H1 (cell line): ENCODE measurements at regions not wholly inside any gene's neighbourhood (a gene's known extent, or its start where the extent isn't known, plus 50 kb on each side); places are given as distances from the start of the nearest gene placed in this dataset.

ENCODE experiments used
- CTCF ChIA-PET: fragments of 300-600 bp; sonication (Branson Sonifier 250); formaldehyde crosslinking; loops from one replicate; lab custom pipeline; 2021; ENCODE audit not compliant: partially characterized antibody; lab: Charles Lee
- POLR2A ChIA-PET: fragments of 300-600 bp; sonication (Branson Sonifier 250); formaldehyde crosslinking; loops from one replicate; lab custom pipeline; 2021; ENCODE audit warnings: inconsistent platforms; ENCODE audit not compliant: partially characterized antibody; lab: Charles Lee
- DNase-seq, 2 experiments: peaks; one replicate each; pipeline versions ENCODE4 v3.0.0 to v3.0.0-alpha.2; 2010 to 2022; ENCODE audit warnings: low spot score in 2 of 2, low read depth in 1 of 2, mixed read lengths in 1 of 2
- FAIRE-seq: peaks from 2 replicates; lab custom pipeline; 2011; peaks lifted over from hg19 to GRCh38; lab: Jason Lieb, UNC
- H2AFZ ChIP-seq: 2 replicates; pipeline ENCODE4 v1.8.1; 2012; ENCODE audit warnings: low read length, inconsistent platforms
- H2AK5ac ChIP-seq: 2 replicates; pipeline ENCODE4 v1.6.1; 2013; ENCODE audit warnings: low read depth, low read length
- H2BK120ac ChIP-seq: replicated peaks from 2 replicates; pipeline ENCODE3; 2013; ENCODE audit warnings: low read depth, low read length, inconsistent platforms
- H2BK12ac ChIP-seq: 2 replicates; pipeline ENCODE4 v1.6.1; 2013; ENCODE audit warnings: low read depth, low read length
- H2BK15ac ChIP-seq: 2 replicates; pipeline ENCODE4 v1.6.1; 2013; ENCODE audit warnings: low read length
- H2BK20ac ChIP-seq: 2 replicates; pipeline ENCODE4 v1.6.1; 2013; ENCODE audit warnings: low read length
- H2BK5ac ChIP-seq: 2 replicates; pipeline ENCODE4 v1.6.1; 2013; ENCODE audit warnings: low read depth, low read length
- H3K14ac ChIP-seq: 2 replicates; pipeline ENCODE4 v1.6.1; 2013; ENCODE audit warnings: inconsistent platforms; ENCODE audit not compliant: insufficient read length
- H3K18ac ChIP-seq: 2 replicates; pipeline ENCODE4 v1.6.1; 2013; ENCODE audit warnings: low read length; ENCODE audit errors: extremely low read depth
- H3K23ac ChIP-seq: 2 replicates; pipeline ENCODE4 v1.6.1; 2013; ENCODE audit warnings: inconsistent platforms; ENCODE audit not compliant: insufficient read length
- H3K23me2 ChIP-seq: 2 replicates; pipeline ENCODE4 v1.6.1; 2013; ENCODE audit warnings: low read depth, low read length
- H3K27ac ChIP-seq: 2 replicates; pipeline ENCODE4 v1.6.1; 2011; ENCODE audit warnings: low read depth, low read length, inconsistent platforms
- H3K27me3 ChIP-seq, 4 experiments: replicated peaks in 1 of 4; 1 replicate in 1 of 4; 2 replicates in 3 of 4; pipeline versions ENCODE4 v1.6.1 to v1.8.1; 2011 to 2013; ENCODE audit warnings: low read length in 3 of 4, mild to moderate bottlenecking in 3 of 4, inconsistent platforms in 2 of 4, mixed read lengths in 2 of 4, moderate library complexity in 1 of 4; ENCODE audit not compliant: control insufficient read depth in 3 of 4, insufficient read depth in 3 of 4; ENCODE audit errors: extremely low read depth in 1 of 4
- H3K36me3 ChIP-seq, 4 experiments: 2 replicates each; pipeline versions ENCODE4 v1.6.1 to v1.8.1; 2011 to 2013; ENCODE audit warnings: mild to moderate bottlenecking in 4 of 4, low read length in 3 of 4, moderate library complexity in 2 of 4, control low read depth in 1 of 4, inconsistent platforms in 1 of 4; ENCODE audit not compliant: insufficient read depth in 4 of 4, control insufficient read depth in 2 of 4
- H3K4ac ChIP-seq: replicated peaks from 2 replicates; pipeline ENCODE3; 2013; ENCODE audit warnings: low read length, low read depth, mixed read lengths, inconsistent platforms; ENCODE audit not compliant: insufficient read length
- H3K4me1 ChIP-seq, 4 experiments: replicated peaks in 1 of 4; 1 replicate in 1 of 4; 2 replicates in 3 of 4; pipeline versions ENCODE4 v1.6.1 to v1.8.1; 2011 to 2013; ENCODE audit warnings: low read length in 3 of 4, inconsistent platforms in 2 of 4, mixed read lengths in 1 of 4; ENCODE audit not compliant: insufficient read depth in 4 of 4, control insufficient read depth in 3 of 4
- H3K4me2 ChIP-seq, 2 experiments: 2 replicates each; pipeline versions ENCODE4 v1.6.1 to v1.8.1; 2011 to 2013; ENCODE audit warnings: low read depth in 2 of 2, low read length in 2 of 2, control low read depth in 1 of 2, inconsistent platforms in 1 of 2, mild to moderate bottlenecking in 1 of 2; ENCODE audit not compliant: insufficient read depth in 1 of 2
- H3K4me3 ChIP-seq, 4 experiments: fragments of 200-600, 300-600 bp in 1 of 4; sonication (generic), shearing (Covaris generic), sonication (Bioruptor Twin) in 1 of 4; 2 replicates each; pipeline versions ENCODE4 v1.5.1 to v1.8.1; 2011 to 2016; ENCODE audit warnings: low read length in 4 of 4, low read depth in 3 of 4, control low read depth in 2 of 4, inconsistent platforms in 2 of 4, mild to moderate bottlenecking in 2 of 4, mixed read lengths in 1 of 4, moderate library complexity in 1 of 4; ENCODE audit not compliant: insufficient read depth in 2 of 4; ENCODE audit errors: extremely low read depth in 1 of 4
- H3K56ac ChIP-seq: replicated peaks from 2 replicates; pipeline ENCODE3; 2013; ENCODE audit warnings: low read depth, mild to moderate bottlenecking, mixed read lengths, low read length, inconsistent platforms; ENCODE audit not compliant: insufficient read length
- H3K79me1 ChIP-seq: 2 replicates; pipeline ENCODE4 v1.6.1; 2013; ENCODE audit warnings: low read depth, low read length, control low read depth
- H3K79me2 ChIP-seq, 2 experiments: 2 replicates each; pipeline versions ENCODE4 v1.6.1 to v1.8.1; 2012 to 2013; ENCODE audit warnings: low read length in 2 of 2, mild to moderate bottlenecking in 2 of 2, inconsistent platforms in 1 of 2; ENCODE audit not compliant: insufficient read depth in 2 of 2, control insufficient read depth in 1 of 2
- H3K9ac ChIP-seq, 4 experiments: replicated peaks in 1 of 4; 1 replicate in 1 of 4; 2 replicates in 3 of 4; pipeline versions ENCODE4 v1.6.1 to v1.8.1; 2011 to 2013; ENCODE audit warnings: low read depth in 3 of 4, low read length in 3 of 4, control low read depth in 2 of 4, mild to moderate bottlenecking in 2 of 4, moderate library complexity in 2 of 4, inconsistent platforms in 1 of 4; ENCODE audit errors: extremely low read depth in 1 of 4
- H3K9me3 ChIP-seq, 2 experiments: 2 replicates each; pipeline versions ENCODE4 v1.6.1 to v1.8.1; 2012 to 2013; ENCODE audit warnings: mild to moderate bottlenecking in 2 of 2, moderate library complexity in 2 of 2, control low read depth in 1 of 2, inconsistent platforms in 1 of 2, low read depth in 1 of 2, low read length in 1 of 2, mixed read lengths in 1 of 2; ENCODE audit not compliant: insufficient read depth in 2 of 2
- H4K20me1 ChIP-seq, 2 experiments: replicated peaks in 1 of 2; 2 replicates each; pipeline versions ENCODE3 to v1.8.1; 2011 to 2013; ENCODE audit warnings: inconsistent platforms in 2 of 2, low read length in 2 of 2, mild to moderate bottlenecking in 1 of 2; ENCODE audit not compliant: insufficient read depth in 2 of 2, control insufficient read depth in 1 of 2
- H4K5ac ChIP-seq: 2 replicates; pipeline ENCODE4 v1.6.1; 2013; ENCODE audit warnings: low read length, low read depth, mixed read lengths, inconsistent platforms; ENCODE audit not compliant: insufficient read length
- H4K8ac ChIP-seq: 2 replicates; pipeline ENCODE4 v1.8.0; 2013; ENCODE audit warnings: mild to moderate bottlenecking, moderate library complexity, low read length, inconsistent platforms; ENCODE audit not compliant: insufficient read depth; ENCODE audit errors: extremely low read depth
- H4K91ac ChIP-seq: replicated peaks from 2 replicates; pipeline ENCODE3; 2013; ENCODE audit warnings: low read length, mixed read lengths, inconsistent platforms; ENCODE audit not compliant: insufficient read length
- ATF2 ChIP-seq: IDR thresholded peaks from 2 replicates; pipeline ENCODE4 v1.6.1; 2012; ENCODE audit warnings: low read length, inconsistent platforms
- CEBPB ChIP-seq: IDR thresholded peaks from 2 replicates; pipeline ENCODE4 v1.6.1; 2012; ENCODE audit warnings: low read depth, low read length
- GABPA ChIP-seq: IDR thresholded peaks from 2 replicates; pipeline ENCODE4 v1.6.1; 2011; ENCODE audit warnings: mild to moderate bottlenecking, low read length, moderate library complexity, borderline replicate concordance; ENCODE audit not compliant: insufficient read depth
- KDM5A ChIP-seq: fragments of 200-600 bp; IDR thresholded peaks from 2 replicates; pipeline ENCODE4 v1.7.1; 2012; ENCODE audit warnings: mild to moderate bottlenecking, low read length, inconsistent platforms, mixed read lengths
- MAX ChIP-seq: IDR thresholded peaks from 2 replicates; pipeline ENCODE4 v1.6.1; 2012; ENCODE audit warnings: inconsistent platforms
- POLR2A ChIP-seq, 2 experiments: IDR thresholded peaks; 1 replicate in 1 of 2; 2 replicates in 1 of 2; pipeline ENCODE4 v1.6.1; 2011; ENCODE audit warnings: low read depth in 2 of 2, low read length in 2 of 2, mild to moderate bottlenecking in 2 of 2; ENCODE audit errors: control extremely low read depth in 1 of 2
- SIN3A ChIP-seq, 2 experiments: IDR thresholded peaks in 1 of 2; conservative IDR thresholded peaks in 1 of 2; 2 replicates each; pipeline ENCODE4 v1.6.1; 2011 to 2012; ENCODE audit warnings: low read length in 2 of 2, improper control_type of control experiment in 1 of 2, low read depth in 1 of 2, mild to moderate bottlenecking in 1 of 2
- SP2 ChIP-seq: IDR thresholded peaks from 2 replicates; pipeline ENCODE4 v1.6.1; 2012; ENCODE audit warnings: mild to moderate bottlenecking, low read length, inconsistent platforms
- SUZ12 ChIP-seq: fragments of 200-600 bp; sonication (generic); IDR thresholded peaks from 2 replicates; pipeline ENCODE4 v1.6.1; 2012; ENCODE audit warnings: mild to moderate bottlenecking, inconsistent platforms, low read length, moderate library complexity, mixed read lengths
- USF2 ChIP-seq: IDR thresholded peaks from 2 replicates; pipeline ENCODE4 v1.6.1; 2011; ENCODE audit warnings: low read length, improper control_type of control experiment
- YY1 ChIP-seq: IDR thresholded peaks from 2 replicates; pipeline ENCODE4 v1.6.1; 2011; ENCODE audit warnings: low read depth, mild to moderate bottlenecking, low read length
- WGBS, 2 experiments: shearing (Covaris generic) in 1 of 2; methylation state at CpG; one replicate each; pipeline versions ENCODE4 v1.1.6 to v1.1.7; 2013 to 2015; ENCODE audit warnings: low lambda C conversion rate in 2 of 2, mixed read lengths in 2 of 2, inconsistent platforms in 1 of 2, low coverage in 1 of 2, missing lambda C conversion rate in 1 of 2; ENCODE audit not compliant: insufficient replicate concordance in 2 of 2, insufficient coverage in 1 of 2, insufficient read length in 1 of 2; ENCODE audit errors: extremely low coverage in 1 of 2, missing lambda C conversion rate in 1 of 2; 5-methylcytosine and 5-hydroxymethylcytosine counted together
- TF ChIP-seq, protein P1 (sequence below): IDR thresholded peaks from 2 replicates; pipeline ENCODE4 v1.6.1; 2011; ENCODE audit warnings: low read depth, mild to moderate bottlenecking, low read length; ENCODE audit not compliant: insufficient read depth

DNA sequence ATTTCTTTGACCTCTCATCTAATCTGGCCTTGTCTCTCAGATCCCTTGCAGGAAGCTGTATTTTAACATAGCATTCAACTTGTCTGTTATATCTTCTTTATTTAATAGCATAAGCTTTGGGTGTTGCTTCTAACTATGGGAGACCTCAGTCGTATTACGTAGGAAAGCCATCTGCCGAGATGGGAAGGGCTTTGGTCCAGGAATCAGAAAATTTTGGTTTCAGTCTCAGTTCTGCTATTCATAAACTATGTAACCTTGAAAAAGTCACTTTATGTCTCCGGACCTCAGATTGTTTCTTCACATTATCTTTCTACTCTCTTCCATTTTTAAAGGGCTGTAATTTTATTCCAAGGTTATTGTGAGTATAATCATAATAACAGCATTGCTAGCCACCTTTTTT, 297.7 kb downstream of the SATB2 start:
- H3K4me1 ChIP-seq, result peaks cover 4 to 10% (median 7%) of the 10 kb centered on the region in 4 experiments; a peak in 4 of 7 replicates
- H3K27ac ChIP-seq, result no peak overlapping the region
- H3K23ac ChIP-seq, result no peak overlapping the region
- no peak overlapping the region for H3K4ac ChIP-seq
- no peak overlapping the region for H2BK120ac ChIP-seq
- H3K9me3 ChIP-seq, result no peaks in the 10 kb centered on the region
- WGBS, 2 experiments, result 87% methylated on average over 4 of the region's 4 CpGs; no CpG with 5 or more reads in 1 of the 2 experiments
- no peak overlapping the region for H2BK5ac ChIP-seq
- H2AFZ ChIP-seq, result no peak overlapping the region
- no peak overlapping the region for H3K18ac ChIP-seq
- no peak overlapping the region for H3K14ac ChIP-seq
- H3K79me2 ChIP-seq, result no peaks in the 10 kb centered on the region
- H2BK12ac ChIP-seq, result no peak overlapping the region
- H3K9ac ChIP-seq, result no peak overlapping the region
- no peak overlapping the region for H4K8ac ChIP-seq
- DNase-seq (no peak), FAIRE-seq (no peak)
- H3K23me2 ChIP-seq, result no peaks in the 10 kb centered on the region
- H3K36me3 ChIP-seq, result no peaks in the 10 kb centered on the region
- no peak overlapping the region for H3K56ac ChIP-seq
- H3K79me1 ChIP-seq, result no peaks in the 10 kb centered on the region
- no peaks in the 10 kb centered on the region for H4K20me1 ChIP-seq
- peaks cover 0 to 2% (median 0%) of the 10 kb centered on the region in 4 experiments; a peak in 1 of 7 replicates for H3K27me3 ChIP-seq
- H4K5ac ChIP-seq, result no peak overlapping the region
- no peak overlapping the region for H2AK5ac ChIP-seq
- CTCF ChIA-PET, result no interaction called here
- POLR2A ChIA-PET, result no interaction called here
- H3K4me3 ChIP-seq, result no peak overlapping the region
- no peak overlapping the region for H4K91ac ChIP-seq
- no peak overlapping the region for H2BK20ac ChIP-seq
- no peak overlapping the region for H2BK15ac ChIP-seq
- no peak overlapping the region for H3K4me2 ChIP-seq
- TF ChIP-seq KDM5A (no peak), SP2 (no peak), MAX (no peak), ATF2 (no peak), CEBPB (no peak), SIN3A (conservative IDR thresholded peaks at IDR 0.05 in 1 of 2, IDR thresholded peaks at IDR 0.05 in 1 of 2; ENCODE audit: low read depth in 1 of 2, low read length in 2 of 2) (no peak), USF2 (no peak), GABPA (no peak), POLR2A (IDR thresholded peaks at IDR 0.05; ENCODE audit: control extremely low read depth in 1 of 2, low read depth in 2 of 2, low read length in 2 of 2) (no peak), YY1 (no peak), SUZ12 (no peak)
- TF ChIP-seq, protein P1, sequence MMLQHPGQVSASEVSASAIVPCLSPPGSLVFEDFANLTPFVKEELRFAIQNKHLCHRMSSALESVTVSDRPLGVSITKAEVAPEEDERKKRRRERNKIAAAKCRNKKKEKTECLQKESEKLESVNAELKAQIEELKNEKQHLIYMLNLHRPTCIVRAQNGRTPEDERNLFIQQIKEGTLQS, result no peak
